Right lobe of liver (tissue), 4 donors: ENCODE measurements at regions not wholly inside any gene's neighbourhood (a gene's known extent, or its start where the extent isn't known, plus 50 kb on each side); places are given as distances from the start of the nearest gene placed in this dataset.

Experiments used
- POLR2A ChIP-seq: fragments of 450-650 bp; IDR thresholded peaks from one replicate; pipeline ENCODE4 v1.6.1; 2017; ENCODE audit warnings: antibody characterized with exemption, mild to moderate bottlenecking
- TF ChIP-seq, protein P1 (sequence below), 4 donors: fragments of 200-600 bp in 3 of 4; fragments of 450-650 bp in 1 of 4; IDR thresholded peaks; one replicate each; pipeline versions ENCODE4 v1.5.1 to v1.8.0; 2016 to 2022; ENCODE audit warnings: antibody characterized with exemption in 4 of 4, mild to moderate bottlenecking in 2 of 4
- donor health status: DM: no; HTN: no; CAD: no.
- donor health status: DM: no; HTN: no; CAD: no.
- donor health status: DM: no; HTN: yes; CAD: no.

DNA sequence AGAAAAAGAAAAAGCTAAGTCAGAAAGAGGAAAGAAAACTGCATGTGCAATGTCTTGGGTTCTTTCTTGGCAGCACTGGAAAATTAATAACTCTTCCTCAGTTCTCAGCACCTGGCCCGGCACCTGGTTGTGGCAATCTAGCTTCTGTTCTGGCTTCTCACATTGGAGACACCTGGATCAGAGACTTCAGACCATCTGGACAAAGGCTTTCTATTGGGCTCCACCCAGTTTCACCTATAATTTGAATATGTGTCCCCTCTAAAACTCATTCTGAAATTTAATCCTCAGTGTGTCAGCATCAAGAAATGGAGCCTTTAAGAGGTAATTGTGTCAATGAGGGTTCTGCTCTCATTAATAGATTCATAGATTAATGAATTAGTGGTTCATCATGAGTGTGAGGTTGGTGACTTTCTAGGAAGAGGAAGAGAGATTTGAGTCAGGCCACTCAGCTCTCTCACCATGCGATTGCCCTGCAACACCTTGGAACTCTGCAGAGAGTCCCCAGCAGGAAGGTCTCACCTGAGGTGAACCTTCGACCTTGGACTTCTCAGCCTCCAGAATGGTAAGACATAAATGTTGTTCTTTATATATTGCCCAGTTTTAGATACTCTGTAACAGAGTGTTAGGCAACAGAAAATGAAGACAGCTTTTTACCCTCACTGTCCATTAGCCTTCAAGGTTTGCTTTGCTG, 679.9 kb downstream of the NTRK3 start:
- TF ChIP-seq, protein P1, sequence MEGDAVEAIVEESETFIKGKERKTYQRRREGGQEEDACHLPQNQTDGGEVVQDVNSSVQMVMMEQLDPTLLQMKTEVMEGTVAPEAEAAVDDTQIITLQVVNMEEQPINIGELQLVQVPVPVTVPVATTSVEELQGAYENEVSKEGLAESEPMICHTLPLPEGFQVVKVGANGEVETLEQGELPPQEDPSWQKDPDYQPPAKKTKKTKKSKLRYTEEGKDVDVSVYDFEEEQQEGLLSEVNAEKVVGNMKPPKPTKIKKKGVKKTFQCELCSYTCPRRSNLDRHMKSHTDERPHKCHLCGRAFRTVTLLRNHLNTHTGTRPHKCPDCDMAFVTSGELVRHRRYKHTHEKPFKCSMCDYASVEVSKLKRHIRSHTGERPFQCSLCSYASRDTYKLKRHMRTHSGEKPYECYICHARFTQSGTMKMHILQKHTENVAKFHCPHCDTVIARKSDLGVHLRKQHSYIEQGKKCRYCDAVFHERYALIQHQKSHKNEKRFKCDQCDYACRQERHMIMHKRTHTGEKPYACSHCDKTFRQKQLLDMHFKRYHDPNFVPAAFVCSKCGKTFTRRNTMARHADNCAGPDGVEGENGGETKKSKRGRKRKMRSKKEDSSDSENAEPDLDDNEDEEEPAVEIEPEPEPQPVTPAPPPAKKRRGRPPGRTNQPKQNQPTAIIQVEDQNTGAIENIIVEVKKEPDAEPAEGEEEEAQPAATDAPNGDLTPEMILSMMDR (IDR thresholded peaks at IDR 0.05) = no peak
- no peak for TF ChIP-seq POLR2A
